ENCODE measurements at regions not wholly inside any gene's neighbourhood (a gene's known extent, or its start where the extent isn't known, plus 50 kb on each side); places are given as distances from the start of the nearest gene placed in this dataset.
A peak's percentile ranks its signal among the peaks of the same experiment; 100 is the strongest.

DNA sequence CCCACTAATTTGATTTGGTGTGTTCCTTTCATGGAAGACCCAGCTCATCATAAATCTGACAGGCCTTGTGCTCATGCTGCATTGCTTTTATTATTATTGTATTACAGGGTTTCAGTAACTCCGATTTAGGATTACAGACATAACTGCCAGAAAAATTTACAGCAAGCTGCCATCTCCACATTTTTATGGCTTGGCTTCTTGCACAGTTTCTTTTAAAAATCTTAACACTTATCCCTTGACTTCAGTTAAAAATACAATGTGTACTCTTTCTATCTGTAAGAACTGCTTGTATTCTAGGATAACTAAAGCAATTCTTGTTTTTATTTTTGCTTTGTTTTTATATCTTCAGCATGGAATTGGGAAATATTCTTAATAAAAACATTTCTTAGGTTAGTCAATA, 612.2 kb downstream of the DIPK2A start:
- H3K27me3 ChIP-seq = no peaks in the 10 kb centered on the region
- ATAC-seq = no peak
- H3K36me3 ChIP-seq = no peaks in the 10 kb centered on the region
- 93% methylated on average over 1 of the region's 1 CpG; no CpG with 5 or more reads in 1 of the 2 donors for WGBS, 2 donors (ENCODE audit: low coverage in 1 of 2)
- H3K27ac ChIP-seq = no peak overlapping the region
- no peaks in the 10 kb centered on the region for H3K4me1 ChIP-seq
- H3K9me3 ChIP-seq = peaks cover 0 to 9% (median 0%) of the 10 kb centered on the region in 3 donors
- H3K4me3 ChIP-seq = no peak overlapping the region
- no peak for TF ChIP-seq POLR2AphosphoS5 (IDR thresholded peaks at IDR 0.05)
- no peak for TF ChIP-seq EP300 (IDR thresholded peaks at IDR 0.05)
- no peak for TF ChIP-seq POLR2A (IDR thresholded peaks at IDR 0.05)
- TF ChIP-seq, protein P1, sequence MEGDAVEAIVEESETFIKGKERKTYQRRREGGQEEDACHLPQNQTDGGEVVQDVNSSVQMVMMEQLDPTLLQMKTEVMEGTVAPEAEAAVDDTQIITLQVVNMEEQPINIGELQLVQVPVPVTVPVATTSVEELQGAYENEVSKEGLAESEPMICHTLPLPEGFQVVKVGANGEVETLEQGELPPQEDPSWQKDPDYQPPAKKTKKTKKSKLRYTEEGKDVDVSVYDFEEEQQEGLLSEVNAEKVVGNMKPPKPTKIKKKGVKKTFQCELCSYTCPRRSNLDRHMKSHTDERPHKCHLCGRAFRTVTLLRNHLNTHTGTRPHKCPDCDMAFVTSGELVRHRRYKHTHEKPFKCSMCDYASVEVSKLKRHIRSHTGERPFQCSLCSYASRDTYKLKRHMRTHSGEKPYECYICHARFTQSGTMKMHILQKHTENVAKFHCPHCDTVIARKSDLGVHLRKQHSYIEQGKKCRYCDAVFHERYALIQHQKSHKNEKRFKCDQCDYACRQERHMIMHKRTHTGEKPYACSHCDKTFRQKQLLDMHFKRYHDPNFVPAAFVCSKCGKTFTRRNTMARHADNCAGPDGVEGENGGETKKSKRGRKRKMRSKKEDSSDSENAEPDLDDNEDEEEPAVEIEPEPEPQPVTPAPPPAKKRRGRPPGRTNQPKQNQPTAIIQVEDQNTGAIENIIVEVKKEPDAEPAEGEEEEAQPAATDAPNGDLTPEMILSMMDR (IDR thresholded peaks at IDR 0.05) = no peak

GRCh38 chr3:144585408-144585807, 613.8 kb downstream of the DIPK2A start:
- Histone ChIP-seq H3K9me3 (peaks cover 0 to 9% (median 0%) of the 10 kb centered on the region in 3 donors), H3K36me3 (no peaks in the 10 kb centered on the region), H3K27me3 (no peaks in the 10 kb centered on the region), H3K4me3 (no peak overlapping the region), H3K4me1 (no peaks in the 10 kb centered on the region), H3K27ac (no peak overlapping the region)
- ATAC-seq = no peak
- no peak for TF ChIP-seq EP300 (IDR thresholded peaks at IDR 0.05)
- no peak for TF ChIP-seq POLR2A (IDR thresholded peaks at IDR 0.05)
- TF ChIP-seq, protein P1 (IDR thresholded peaks at IDR 0.05) = peak in 1 of 4 experiments; percentile 24
- WGBS, 2 donors (ENCODE audit: low coverage in 1 of 2) = 71 to 92% methylated on average over 1 to 2 of the region's 2 CpGs

- Histone ChIP-seq H3K27me3 (no peaks in the 10 kb centered on the region), H3K4me3 (no peak overlapping the region), H3K27ac (no peak overlapping the region), H3K4me1 (no peaks in the 10 kb centered on the region), H3K9me3 (peaks cover 0 to 9% (median 0%) of the 10 kb centered on the region in 3 donors), H3K36me3 (no peaks in the 10 kb centered on the region)
- no peak for ATAC-seq
- no peak for TF ChIP-seq POLR2A (IDR thresholded peaks at IDR 0.05)
- TF ChIP-seq, protein P1 (IDR thresholded peaks at IDR 0.05) = no peak
- no peak for TF ChIP-seq EP300 (IDR thresholded peaks at IDR 0.05)
- no peak for TF ChIP-seq POLR2AphosphoS5 (IDR thresholded peaks at IDR 0.05)
- WGBS, 2 donors (ENCODE audit: low coverage in 1 of 2) = 90 to 95% methylated on average over 7 of the region's 7 CpGs
These were observed 614.3 kb downstream of the DIPK2A start for GRCh38 chr3:144585953-144586352.

GRCh38 chr3:144586382-144586781, 614.8 kb downstream of the DIPK2A start:
- Histone ChIP-seq H3K4me3 (no peak overlapping the region), H3K36me3 (no peaks in the 10 kb centered on the region), H3K4me1 (no peaks in the 10 kb centered on the region), H3K27me3 (no peaks in the 10 kb centered on the region), H3K9me3 (peaks cover 0 to 9% (median 0%) of the 10 kb centered on the region in 3 donors), H3K27ac (no peak overlapping the region)
- 87 to 96% methylated on average over 3 of the region's 3 CpGs for WGBS, 2 donors (ENCODE audit: low coverage in 1 of 2)
- no peak for TF ChIP-seq POLR2AphosphoS5 (IDR thresholded peaks at IDR 0.05)
- TF ChIP-seq POLR2A (IDR thresholded peaks at IDR 0.05) = no peak
- TF ChIP-seq, protein P1 (IDR thresholded peaks at IDR 0.05) = no peak
- TF ChIP-seq EP300 (IDR thresholded peaks at IDR 0.05) = no peak
- no peak for ATAC-seq

GRCh38 chr3:144590854-144591253, 619.2 kb downstream of the DIPK2A start:
- no peaks in the 10 kb centered on the region for H3K4me1 ChIP-seq
- no peaks in the 10 kb centered on the region for H3K36me3 ChIP-seq
- H3K27me3 ChIP-seq = no peaks in the 10 kb centered on the region
- ATAC-seq = no peak
- TF ChIP-seq, protein P1 (IDR thresholded peaks at IDR 0.05) = no peak
- no peak for TF ChIP-seq EP300 (IDR thresholded peaks at IDR 0.05)
- no peak for TF ChIP-seq POLR2AphosphoS5 (IDR thresholded peaks at IDR 0.05)
- no peak for TF ChIP-seq POLR2A (IDR thresholded peaks at IDR 0.05)
- no peak overlapping the region for H3K27ac ChIP-seq
- no peak overlapping the region for H3K4me3 ChIP-seq
- 43 to 86% methylated on average over 2 of the region's 2 CpGs for WGBS, 2 donors (ENCODE audit: low coverage in 1 of 2)
- no peaks in the 10 kb centered on the region for H3K9me3 ChIP-seq
